Suppressor macrophage treated with lipopolysaccharide for 1 hour (primary cell): ENCODE measurements at regions not wholly inside any gene's neighbourhood (a gene's known extent, or its start where the extent isn't known, plus 50 kb on each side); places are given as distances from the start of the nearest gene placed in this dataset.
"Not testable (repeated sequence)": the region's sequence is repeated elsewhere in the genome, so short reads cannot be mapped to it uniquely, and the experiment has no call there.

Source experiments
- DNase-seq, 3 donors: peaks; one replicate each; pipeline ENCODE4 v3.0.0-alpha.2; 2020 to 2022

GRCh38 chr5:28415791-28416443, 1377.5 kb upstream of the CDH9 start:
- DNase-seq: no peak

GRCh38 chr5:28414619-28415018, 1376.2 kb upstream of the CDH9 start:
- no peak for DNase-seq

GRCh38 chr5:28408651-28409050, 1370.3 kb upstream of the CDH9 start:
- no peak for DNase-seq

- DNase-seq: no peak
Measured at GRCh38 chr5:28408186-28408585, 1369.8 kb upstream of the CDH9 start.

GRCh38 chr5:28404363-28405071, 1366.1 kb upstream of the CDH9 start:
- no peak for DNase-seq

GRCh38 chr5:28403846-28404245, 1365.5 kb upstream of the CDH9 start:
- no peak for DNase-seq

GRCh38 chr5:28402590-28403301, 1364.4 kb upstream of the CDH9 start:
- DNase-seq: no peak

GRCh38 chr5:28400076-28400475, 1361.7 kb upstream of the CDH9 start:
- DNase-seq: no peak

GRCh38 chr5:28399211-28399610, 1360.8 kb upstream of the CDH9 start:
- no peak for DNase-seq

- no peak for DNase-seq
Measured at GRCh38 chr5:28398185-28398584, 1359.8 kb upstream of the CDH9 start.

- DNase-seq: no peak
Measured at GRCh38 chr5:28397502-28397941, 1359.1 kb upstream of the CDH9 start.

- no peak for DNase-seq
Measured at GRCh38 chr5:28391277-28391676, 1352.9 kb upstream of the CDH9 start.

- no peak for DNase-seq
Measured at GRCh38 chr5:28390341-28390740, 1352.0 kb upstream of the CDH9 start.

- not testable (repeated sequence) for DNase-seq
Measured at GRCh38 chr5:28389727-28390126, 1351.3 kb upstream of the CDH9 start.

- DNase-seq: no peak
Measured at GRCh38 chr5:28388428-28388827, 1350.0 kb upstream of the CDH9 start.

GRCh38 chr5:28386712-28387111, 1348.3 kb upstream of the CDH9 start:
- DNase-seq: no peak

- no peak for DNase-seq
Measured at GRCh38 chr5:28380167-28380566, 1341.8 kb upstream of the CDH9 start.

- DNase-seq: no peak
Measured at GRCh38 chr5:28374492-28374967, 1336.1 kb upstream of the CDH9 start.

- DNase-seq: no peak
Measured at GRCh38 chr5:28370896-28371295, 1332.5 kb upstream of the CDH9 start.

- no peak for DNase-seq
Measured at GRCh38 chr5:28369418-28369817, 1331.0 kb upstream of the CDH9 start.

GRCh38 chr5:28355831-28356230, 1317.4 kb upstream of the CDH9 start:
- no peak for DNase-seq

GRCh38 chr5:28346696-28347095, 1308.3 kb upstream of the CDH9 start:
- no peak for DNase-seq

- peak; percentile 28 to 43 (median 42) for DNase-seq
Measured at GRCh38 chr5:28344836-28345433, 1306.5 kb upstream of the CDH9 start.
